Calu3 (cell line): ENCODE measurements at regions not wholly inside any gene's neighbourhood (a gene's known extent, or its start where the extent isn't known, plus 50 kb on each side); places are given as distances from the start of the nearest gene placed in this dataset.

Experiments
- BruUV-seq: library from RNA; stranded (reverse); fragments of 400-500 nt; replicated peaks from 2 replicates; lab custom pipeline; 2021; lab: Mats Ljungman, UMichigan
- CTCF ChIA-PET: fragments of 300-600 bp; sonication (Branson Sonifier 250); formaldehyde crosslinking; loops from one replicate; lab custom pipeline; 2022; ENCODE audit warnings: antibody characterized with exemption; lab: Charles Lee
- DNase-seq: peaks from one replicate; pipeline ENCODE4 v3.0.0; 2022
- H3K27ac Mint-ChIP-seq: one replicate; pipeline ENCODE4 v1.8.0; 2022; ENCODE audit warnings: mixed read lengths; ENCODE audit not compliant: unreplicated experiment
- H3K27me3 Mint-ChIP-seq: one replicate; pipeline ENCODE4 v1.8.0; 2022; ENCODE audit warnings: mixed read lengths; ENCODE audit not compliant: unreplicated experiment
- H3K36me3 Mint-ChIP-seq: one replicate; pipeline ENCODE4 v1.8.0; 2022; ENCODE audit warnings: mild to moderate bottlenecking, moderate library complexity, mixed read lengths; ENCODE audit not compliant: insufficient read depth, unreplicated experiment
- H3K4me1 Mint-ChIP-seq: one replicate; pipeline ENCODE4 v1.8.0; 2022; ENCODE audit warnings: mild to moderate bottlenecking, low read depth, mixed read lengths; ENCODE audit not compliant: unreplicated experiment
- H3K4me3 Mint-ChIP-seq: one replicate; pipeline ENCODE4 v1.8.0; 2022; ENCODE audit warnings: mild to moderate bottlenecking, low read depth, moderate library complexity, mixed read lengths; ENCODE audit not compliant: unreplicated experiment
- H3K9me3 Mint-ChIP-seq: one replicate; pipeline ENCODE4 v1.8.0; 2022; ENCODE audit warnings: low read depth, mixed read lengths; ENCODE audit not compliant: unreplicated experiment
- CTCF ChIP-seq: fragments of 200-600 bp; IDR thresholded peaks from one replicate; pipeline ENCODE4 v1.8.0; 2022; ENCODE audit warnings: antibody characterized with exemption; ENCODE audit not compliant: unreplicated experiment
- intact Hi-C: fragments of 100-400 bp; cut with micrococcal nuclease; formaldehyde crosslinking; loops from one replicate; pipeline ENCODE4 v1.10.0; 2022; ENCODE audit not compliant: unreplicated experiment

- DNase-seq: no peak
- Mint-ChIP-seq H3K9me3 (peaks cover 6% of the 10 kb centered on the region), H3K36me3 (peaks cover 4% of the 10 kb centered on the region), H3K27me3 (peaks cover 46% of the 10 kb centered on the region), H3K4me1 (no peaks in the 10 kb centered on the region), H3K27ac (no peak overlapping the region), H3K4me3 (no peak overlapping the region)
- CTCF ChIA-PET: interaction anchor here (0.6 kb wide), 1 partner anchor 51 kb away, joined by 4 read pairs; no protein-coding TSS in a partner anchor
- no peak for TF ChIP-seq CTCF
- BruUV-seq: no TSS peak
- intact Hi-C loops: no loop called here
These were observed 60.7 kb upstream of the TTC34 start for GRCh38 chr1:2861988-2862813.

DNA sequence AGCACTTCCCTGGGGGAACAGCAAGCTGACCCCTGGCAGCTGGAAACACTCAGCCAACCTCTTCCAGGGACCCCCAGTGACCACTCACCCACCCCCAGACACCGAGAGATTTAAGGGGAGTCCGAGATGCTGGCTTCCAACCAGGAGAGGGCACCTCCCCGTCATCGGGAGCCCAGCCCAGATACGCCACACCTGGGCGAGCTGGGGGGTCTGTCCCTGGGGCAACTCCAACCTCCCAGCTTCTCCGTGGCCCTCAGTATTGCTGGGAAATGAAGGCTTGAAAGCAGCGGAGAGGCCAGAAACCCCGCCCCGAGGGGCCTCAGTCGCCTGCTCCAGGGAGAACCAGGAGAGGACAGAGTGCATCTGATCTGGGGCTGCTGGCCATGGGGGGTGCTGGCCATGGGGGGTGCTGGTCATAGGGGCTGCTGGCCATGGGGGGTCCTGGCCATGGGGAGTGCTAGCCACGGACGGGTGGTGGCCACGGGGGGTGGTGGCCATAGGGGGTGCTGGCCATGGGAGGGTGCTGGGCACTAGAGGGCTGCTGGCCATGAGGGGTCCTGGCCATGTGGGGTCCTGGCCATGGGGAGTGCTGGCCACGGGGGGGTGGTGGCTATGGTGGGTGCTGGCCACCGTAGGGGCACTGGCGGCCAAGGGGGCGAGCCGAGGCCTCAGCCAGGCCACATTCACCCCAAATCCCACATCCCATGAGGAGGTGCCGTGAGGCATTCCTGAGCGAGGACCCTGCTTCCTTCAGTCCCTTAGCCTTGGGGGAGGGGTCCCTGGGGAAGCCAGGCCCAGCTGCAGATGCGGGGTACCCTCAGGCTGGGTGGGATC is 61.5 kb upstream of the TTC34 start:
- intact Hi-C loops: no loop called here
- H3K9me3 Mint-ChIP-seq: peaks cover 6% of the 10 kb centered on the region
- no peak for TF ChIP-seq CTCF
- peaks cover 45% of the 10 kb centered on the region for H3K27me3 Mint-ChIP-seq
- no peaks in the 10 kb centered on the region for H3K4me1 Mint-ChIP-seq
- CTCF ChIA-PET: no interaction called here
- peaks cover 4% of the 10 kb centered on the region for H3K36me3 Mint-ChIP-seq
- DNase-seq: no peak
- no TSS peak for BruUV-seq
- no peak overlapping the region for H3K4me3 Mint-ChIP-seq
- no peak overlapping the region for H3K27ac Mint-ChIP-seq

- Mint-ChIP-seq H3K27me3 (peaks cover 44% of the 10 kb centered on the region), H3K9me3 (peaks cover 6% of the 10 kb centered on the region), H3K36me3 (no peaks in the 10 kb centered on the region), H3K4me3 (no peak overlapping the region), H3K27ac (no peak overlapping the region), H3K4me1 (no peaks in the 10 kb centered on the region)
- no peak for TF ChIP-seq CTCF
- intact Hi-C loops: no loop called here
- DNase-seq: no peak
- CTCF ChIA-PET: no interaction called here
- BruUV-seq: no TSS peak
These were observed 62.1 kb upstream of the TTC34 start for GRCh38 chr1:2863648-2863963.

GRCh38 chr1:2864203-2864905 is 62.9 kb upstream of the TTC34 start:
- intact Hi-C loops: no loop called here
- no peak overlapping the region for H3K27ac Mint-ChIP-seq
- no peak overlapping the region for H3K4me3 Mint-ChIP-seq
- CTCF ChIA-PET: no interaction called here
- DNase-seq: no peak
- no TSS peak for BruUV-seq
- no peaks in the 10 kb centered on the region for H3K4me1 Mint-ChIP-seq
- no peak for TF ChIP-seq CTCF
- no peaks in the 10 kb centered on the region for H3K9me3 Mint-ChIP-seq
- H3K36me3 Mint-ChIP-seq: no peaks in the 10 kb centered on the region
- H3K27me3 Mint-ChIP-seq: peaks cover 44% of the 10 kb centered on the region
